HepG2 (cell line): ENCODE measurements at regions not wholly inside any gene's neighbourhood (a gene's known extent, or its start where the extent isn't known, plus 50 kb on each side); places are given as distances from the start of the nearest gene placed in this dataset.

Source experiments
- CTCF ChIP-seq: sonication (generic); formaldehyde crosslinking; IDR thresholded peaks from 2 replicates; pipeline ENCODE4 v1.5.0; 2020; ENCODE audit warnings: mild to moderate bottlenecking, missing genetic modification reagents, moderate library complexity
- KLF13 ChIP-seq: sonication (generic); formaldehyde crosslinking; IDR thresholded peaks from 2 replicates; pipeline ENCODE4 v1.4.0; 2020; ENCODE audit warnings: mild to moderate bottlenecking, missing genetic modification reagents
- MYC ChIP-seq: sonication (generic); formaldehyde crosslinking; IDR thresholded peaks from 2 replicates; pipeline ENCODE4 v1.9.0; 2021; ENCODE audit warnings: missing genetic modification reagents, borderline replicate concordance
- POGZ ChIP-seq: sonication (generic); formaldehyde crosslinking; IDR thresholded peaks from 2 replicates; pipeline ENCODE4 v1.4.0; 2020; ENCODE audit warnings: mild to moderate bottlenecking, missing genetic modification reagents
- POLR2AphosphoS5 ChIP-seq: IDR thresholded peaks from 2 replicates; pipeline ENCODE4 v1.6.1; 2012; ENCODE audit warnings: low read depth, low read length
- ZBTB10 ChIP-seq: sonication (generic); formaldehyde crosslinking; IDR thresholded peaks from 2 replicates; pipeline ENCODE4 v1.4.0; 2020; ENCODE audit warnings: missing genetic modification reagents, borderline replicate concordance

GRCh38 chr4:147085781-147086180 is 140.1 kb upstream of the TTC29 start:
- TF ChIP-seq ZBTB10 (CRISPR knock-in tag) (no peak), POLR2AphosphoS5 (no peak), CTCF (CRISPR knock-in tag) (no peak), POGZ (CRISPR knock-in tag) (no peak), KLF13 (CRISPR knock-in tag) (no peak), MYC (CRISPR knock-in tag) (no peak)
